Activated naive CD8-positive, alpha-beta T cell treated with anti-CD3 and anti-CD28 coated beads, Interleukin-2, amount 50 U/mL, for 24 hours (primary cell): ENCODE measurements at regions not wholly inside any gene's neighbourhood (a gene's known extent, or its start where the extent isn't known, plus 50 kb on each side); places are given as distances from the start of the nearest gene placed in this dataset.

ENCODE experiments used
- ATAC-seq: fragments of 150-1000 bp; cut with Tn5 transposase; one replicate; pipeline ENCODE4 v1.10.0; 2021
- DNase-seq: peaks from one replicate; pipeline ENCODE4 v3.0.0; 2021
- H3K27ac Mint-ChIP-seq: one replicate; pipeline ENCODE4 v1.8.0; 2021; ENCODE audit warnings: mild to moderate bottlenecking, mixed read lengths
- H3K27me3 Mint-ChIP-seq: one replicate; pipeline ENCODE4 v1.8.0; 2021; ENCODE audit warnings: mixed read lengths
- H3K36me3 Mint-ChIP-seq: one replicate; pipeline ENCODE4 v1.8.0; 2021; ENCODE audit warnings: low read depth, mixed read lengths
- H3K4me1 Mint-ChIP-seq: one replicate; pipeline ENCODE4 v1.8.0; 2021; ENCODE audit warnings: mixed read lengths
- H3K4me3 Mint-ChIP-seq: one replicate; pipeline ENCODE4 v1.8.0; 2021; ENCODE audit warnings: mild to moderate bottlenecking, moderate library complexity, mixed read lengths
- H3K9me3 Mint-ChIP-seq: one replicate; pipeline ENCODE4 v1.8.0; 2021; ENCODE audit warnings: mixed read lengths

DNA sequence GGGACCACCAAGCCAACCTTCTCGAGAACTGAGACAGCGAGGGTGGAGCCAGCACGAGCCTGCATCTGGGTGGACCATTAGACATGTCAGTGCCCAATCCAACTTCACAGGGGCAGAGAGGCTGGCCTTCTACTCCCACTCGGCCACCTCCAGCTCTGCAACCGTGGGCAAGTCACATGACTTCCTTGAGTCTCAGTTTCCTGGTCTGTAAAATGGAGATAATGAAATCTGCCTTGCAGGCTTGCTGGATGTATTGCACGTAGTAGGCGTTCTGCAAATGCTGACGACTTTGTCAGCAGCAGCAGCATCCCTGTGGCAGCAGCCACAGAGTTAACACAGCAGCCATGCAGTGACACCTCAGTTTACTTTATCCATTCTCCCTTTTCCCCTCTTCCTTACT, 208.9 kb downstream of the GLI2 start:
- DNase-seq (no peak), ATAC-seq (no peak)
- peaks cover 2% of the 10 kb centered on the region for H3K27me3 Mint-ChIP-seq
- no peaks in the 10 kb centered on the region for H3K4me1 Mint-ChIP-seq
- H3K9me3 Mint-ChIP-seq, result no peaks in the 10 kb centered on the region
- H3K36me3 Mint-ChIP-seq, result no peaks in the 10 kb centered on the region
- H3K27ac Mint-ChIP-seq, result no peak overlapping the region
- H3K4me3 Mint-ChIP-seq, result no peak overlapping the region

DNA sequence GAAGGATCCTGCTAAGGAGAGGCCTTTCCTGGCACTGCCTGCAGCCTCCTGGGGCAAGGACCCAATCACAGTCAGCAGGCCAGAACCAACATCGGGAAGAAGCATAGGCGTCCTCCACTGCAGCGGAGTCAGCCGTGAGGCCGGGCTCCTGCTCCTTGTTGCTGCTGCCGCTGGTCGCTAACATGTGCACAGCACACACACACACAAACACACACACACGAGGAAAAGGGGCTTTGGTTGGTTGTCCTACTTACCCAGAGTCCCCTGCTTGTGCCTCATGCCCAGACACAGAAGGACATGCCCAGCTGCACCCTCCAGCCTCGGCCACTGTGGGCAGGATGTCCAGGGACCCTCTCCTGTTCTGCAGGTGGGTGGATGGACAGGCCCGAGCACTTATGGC, 209.4 kb downstream of the GLI2 start:
- Mint-ChIP-seq H3K9me3 (no peaks in the 10 kb centered on the region), H3K27ac (no peak overlapping the region), H3K4me1 (no peaks in the 10 kb centered on the region), H3K27me3 (peaks cover 2% of the 10 kb centered on the region), H3K36me3 (no peaks in the 10 kb centered on the region), H3K4me3 (no peak overlapping the region)
- ATAC-seq (no peak), DNase-seq (no peak)

DNA sequence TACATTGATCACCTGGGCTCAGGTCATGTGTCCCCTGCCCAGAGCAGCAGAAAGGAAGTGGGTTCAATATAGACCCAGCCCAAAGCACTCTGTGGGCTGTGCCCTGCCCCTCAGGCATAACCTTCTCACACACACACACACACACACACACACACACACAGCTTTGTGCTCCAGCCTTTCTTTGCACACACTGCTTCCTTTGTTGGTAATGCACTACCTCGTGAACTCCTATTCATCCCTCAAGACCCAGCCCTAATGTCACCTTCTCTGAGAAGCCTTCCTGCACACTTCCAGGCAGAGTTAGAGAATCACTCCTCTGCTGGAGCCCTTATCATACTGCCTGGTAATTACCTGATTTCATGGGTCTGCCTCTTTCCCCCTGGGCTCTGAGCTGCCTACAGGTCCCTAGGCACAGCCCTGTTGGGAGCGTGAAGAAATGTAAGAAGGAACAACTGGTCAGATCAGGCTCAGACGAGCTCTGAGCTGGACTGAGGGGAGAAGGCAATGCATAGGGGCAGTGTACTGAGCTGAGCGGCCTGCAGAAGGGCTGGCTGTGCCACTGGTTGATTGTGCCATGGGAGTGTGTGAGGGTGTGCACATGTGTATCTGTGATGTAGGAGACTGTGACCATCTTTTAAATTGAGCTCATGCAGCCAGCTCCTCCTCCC, 210.3 kb downstream of the GLI2 start:
- no peaks in the 10 kb centered on the region for H3K36me3 Mint-ChIP-seq
- H3K4me3 Mint-ChIP-seq, result no peak overlapping the region
- H3K4me1 Mint-ChIP-seq, result no peaks in the 10 kb centered on the region

DNA sequence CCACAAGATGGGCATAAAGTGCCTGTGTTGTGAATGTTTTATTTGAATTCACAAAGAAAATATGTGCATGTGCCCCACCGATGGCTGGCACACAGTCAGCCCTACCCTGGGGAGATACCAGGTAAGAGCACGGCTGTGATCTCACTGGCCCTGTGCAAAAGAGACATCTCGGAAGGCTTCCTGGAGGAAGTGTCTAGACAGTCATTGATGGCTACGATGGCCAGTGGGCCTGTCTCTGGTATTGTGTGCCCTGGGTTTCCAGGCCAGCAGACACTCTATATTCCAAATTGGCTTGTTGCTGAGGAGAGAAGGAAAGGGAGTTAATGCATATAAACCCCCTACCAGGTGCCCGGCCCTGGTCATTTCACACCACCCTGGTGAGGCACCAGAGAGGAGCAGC, 211.7 kb downstream of the GLI2 start:
- no peak for DNase-seq
- Mint-ChIP-seq H3K36me3 (no peaks in the 10 kb centered on the region), H3K4me1 (no peaks in the 10 kb centered on the region), H3K27me3 (peaks cover 2% of the 10 kb centered on the region), H3K27ac (no peak overlapping the region), H3K9me3 (no peaks in the 10 kb centered on the region), H3K4me3 (no peak overlapping the region)
- no peak for ATAC-seq

More for the DNA sequence above, 210.3 kb downstream of the GLI2 start:
- H3K27ac Mint-ChIP-seq, result no peak overlapping the region
- peaks cover 2% of the 10 kb centered on the region for H3K27me3 Mint-ChIP-seq
- DNase-seq (no peak), ATAC-seq (no peak)
- H3K9me3 Mint-ChIP-seq, result no peaks in the 10 kb centered on the region

DNA sequence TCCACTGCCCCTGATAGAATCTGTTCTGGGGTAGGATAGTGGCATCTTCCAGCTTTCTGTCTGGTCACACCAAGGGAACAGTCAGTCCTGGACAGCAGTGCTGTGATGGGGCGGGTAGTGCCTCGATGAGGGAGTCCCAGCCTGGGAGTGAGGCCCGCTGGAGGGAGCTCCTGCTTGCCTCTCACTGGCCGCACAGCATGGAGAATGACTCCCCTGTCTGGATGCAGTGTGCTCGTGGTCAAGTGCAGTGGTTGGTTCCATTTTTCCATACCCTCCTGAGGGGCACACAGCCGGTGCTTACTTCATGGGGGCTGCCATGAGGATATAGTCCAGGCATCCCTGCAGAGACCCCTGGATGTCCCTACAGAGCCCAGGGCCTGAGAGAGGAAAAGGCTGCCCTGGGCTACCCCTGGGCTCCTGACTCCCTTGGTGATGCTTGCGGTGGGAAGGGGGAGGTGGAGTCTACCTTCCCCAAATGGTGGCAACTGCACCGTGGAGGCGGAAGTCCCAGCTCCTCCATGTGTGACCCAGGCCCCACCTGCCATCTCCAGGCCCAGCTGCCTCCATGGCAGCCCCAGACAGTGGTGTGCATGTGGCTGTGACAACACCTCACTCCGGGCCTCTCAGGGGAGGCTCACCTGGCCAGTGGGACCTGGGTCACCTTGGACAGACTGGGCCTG, 212.5 kb downstream of the GLI2 start:
- H3K4me3 Mint-ChIP-seq, result no peak overlapping the region
- no peaks in the 10 kb centered on the region for H3K36me3 Mint-ChIP-seq
- no peak overlapping the region for H3K27ac Mint-ChIP-seq
- no peaks in the 10 kb centered on the region for H3K4me1 Mint-ChIP-seq
- peaks cover 2% of the 10 kb centered on the region for H3K27me3 Mint-ChIP-seq
- DNase-seq, result no peak
- no peaks in the 10 kb centered on the region for H3K9me3 Mint-ChIP-seq
- no peak for ATAC-seq

DNA sequence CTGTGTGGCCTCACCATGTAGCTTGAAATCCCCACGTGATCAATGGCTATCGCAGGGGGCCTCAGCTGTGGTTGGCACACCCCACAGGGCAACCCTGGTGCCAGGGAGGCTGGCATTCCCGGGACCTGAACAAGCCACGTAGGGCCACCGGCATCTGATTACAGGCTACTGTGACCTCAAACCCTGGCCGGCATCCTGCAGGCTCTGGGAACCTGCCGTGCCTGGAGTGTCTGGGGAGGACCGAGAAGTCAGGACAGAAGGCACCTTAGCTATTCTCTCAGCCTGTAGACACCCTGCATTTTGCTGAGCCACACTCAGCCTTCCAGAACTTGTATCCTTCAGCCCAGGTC, 213.0 kb downstream of the GLI2 start:
- ATAC-seq (no peak), DNase-seq (no peak)
- no peaks in the 10 kb centered on the region for H3K4me1 Mint-ChIP-seq
- H3K27ac Mint-ChIP-seq, result no peak overlapping the region
- H3K36me3 Mint-ChIP-seq, result no peaks in the 10 kb centered on the region
- H3K9me3 Mint-ChIP-seq, result no peaks in the 10 kb centered on the region
- H3K27me3 Mint-ChIP-seq, result peaks cover 2% of the 10 kb centered on the region
- H3K4me3 Mint-ChIP-seq, result no peak overlapping the region

DNA sequence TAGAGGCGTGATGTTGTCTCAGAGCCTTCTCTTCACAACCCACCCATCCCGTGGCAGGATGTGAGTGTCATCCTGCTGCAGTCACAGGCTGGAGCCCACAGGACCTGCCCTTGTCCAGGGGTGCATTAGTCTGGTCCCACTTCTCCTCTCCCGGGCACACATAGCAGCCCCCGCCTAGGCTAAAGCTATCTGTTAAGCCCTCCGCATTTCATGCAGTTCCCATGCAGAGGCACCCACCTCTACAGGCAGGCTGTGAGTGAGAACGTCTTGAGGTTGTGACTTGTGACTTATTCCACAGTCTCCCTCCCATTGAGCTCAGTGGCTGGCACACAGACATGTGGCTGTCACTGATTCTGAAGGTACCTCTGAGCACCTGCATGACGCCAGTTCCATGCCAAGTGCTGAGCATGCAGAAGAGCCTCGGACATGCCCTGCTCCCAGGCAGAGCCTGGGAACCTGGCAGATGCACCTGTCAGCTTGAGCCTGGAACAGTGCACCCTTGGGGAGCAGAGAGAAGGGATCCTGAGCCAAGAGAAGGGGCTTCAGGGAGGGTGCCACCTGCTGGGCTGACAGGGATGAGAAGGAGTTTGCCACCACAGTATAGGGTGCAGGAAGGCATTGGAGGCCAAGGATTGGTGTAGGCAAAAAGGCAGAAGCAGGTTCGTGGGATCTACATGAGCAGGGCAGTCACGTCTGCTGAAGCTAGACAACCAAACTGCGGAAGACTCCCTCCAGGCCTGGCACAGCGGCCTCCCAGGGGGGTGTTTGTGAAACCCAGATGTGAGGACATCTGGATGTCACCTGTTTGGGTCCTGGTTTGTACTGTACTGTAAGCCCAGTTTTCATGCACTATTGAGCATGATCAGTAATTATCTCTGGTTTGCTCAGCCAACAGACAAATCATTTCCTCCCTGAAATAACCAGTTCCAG, 213.6 kb downstream of the GLI2 start:
- H3K4me3 Mint-ChIP-seq, result no peak overlapping the region
- no peak overlapping the region for H3K27ac Mint-ChIP-seq
- no peaks in the 10 kb centered on the region for H3K4me1 Mint-ChIP-seq
- no peaks in the 10 kb centered on the region for H3K36me3 Mint-ChIP-seq
- ATAC-seq (no peak), DNase-seq (no peak)
- no peaks in the 10 kb centered on the region for H3K9me3 Mint-ChIP-seq
- H3K27me3 Mint-ChIP-seq, result peaks cover 2% of the 10 kb centered on the region

DNA sequence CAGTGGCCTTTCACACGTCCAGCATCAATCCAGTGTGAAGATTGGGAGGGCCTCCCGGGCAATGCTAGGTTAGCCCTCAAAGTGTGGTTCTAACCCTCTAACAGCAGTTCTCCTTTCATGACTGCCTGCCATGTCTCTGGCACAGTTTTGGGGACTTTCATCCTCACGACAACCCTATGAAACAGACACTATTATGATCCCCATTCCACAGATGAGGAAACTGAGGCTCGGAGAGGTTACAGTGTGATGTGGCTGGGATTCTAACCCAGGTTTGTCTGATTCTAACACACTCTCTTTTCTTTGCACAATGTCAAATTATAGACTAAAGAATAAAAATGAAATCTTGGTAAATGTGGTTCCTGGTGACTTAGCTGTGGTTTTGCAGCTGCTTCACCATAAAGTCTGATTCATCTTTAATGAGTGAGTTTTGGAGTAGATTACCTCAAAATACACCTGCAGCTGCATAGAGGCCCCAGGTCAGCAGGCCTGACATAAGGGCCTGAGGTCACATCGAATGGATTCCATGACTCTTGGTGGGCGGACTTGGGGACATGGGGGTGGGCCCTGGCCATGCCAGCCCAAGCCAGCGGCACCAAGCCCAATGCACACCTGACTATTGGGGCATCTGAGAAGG, 214.4 kb downstream of the GLI2 start:
- Mint-ChIP-seq H3K9me3 (no peaks in the 10 kb centered on the region), H3K4me3 (no peak overlapping the region), H3K27me3 (peaks cover 2% of the 10 kb centered on the region), H3K4me1 (no peaks in the 10 kb centered on the region), H3K36me3 (no peaks in the 10 kb centered on the region), H3K27ac (no peak overlapping the region)
- DNase-seq (no peak), ATAC-seq (no peak)

DNA sequence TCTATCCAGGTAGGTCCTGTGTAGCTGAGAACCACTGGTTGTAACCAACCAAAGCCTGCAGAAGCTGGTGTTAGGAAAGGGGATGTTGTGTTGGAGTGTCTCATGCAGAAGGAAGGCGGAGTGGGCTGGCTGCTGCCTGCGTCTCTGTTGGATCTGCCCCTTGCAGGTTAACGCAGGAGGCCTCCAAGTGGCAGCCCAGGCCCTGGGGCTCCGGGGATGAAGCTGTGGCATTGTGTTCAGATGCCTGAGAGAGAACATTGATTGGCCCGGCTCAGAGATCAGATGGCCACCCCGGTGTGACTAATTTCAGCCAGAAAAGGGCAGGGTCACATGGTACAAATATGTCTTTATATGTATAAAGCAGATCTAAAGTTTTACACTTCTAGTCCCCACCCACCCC, 216.0 kb downstream of the GLI2 start:
- H3K27ac Mint-ChIP-seq, result no peak overlapping the region
- no peaks in the 10 kb centered on the region for H3K9me3 Mint-ChIP-seq

DNA sequence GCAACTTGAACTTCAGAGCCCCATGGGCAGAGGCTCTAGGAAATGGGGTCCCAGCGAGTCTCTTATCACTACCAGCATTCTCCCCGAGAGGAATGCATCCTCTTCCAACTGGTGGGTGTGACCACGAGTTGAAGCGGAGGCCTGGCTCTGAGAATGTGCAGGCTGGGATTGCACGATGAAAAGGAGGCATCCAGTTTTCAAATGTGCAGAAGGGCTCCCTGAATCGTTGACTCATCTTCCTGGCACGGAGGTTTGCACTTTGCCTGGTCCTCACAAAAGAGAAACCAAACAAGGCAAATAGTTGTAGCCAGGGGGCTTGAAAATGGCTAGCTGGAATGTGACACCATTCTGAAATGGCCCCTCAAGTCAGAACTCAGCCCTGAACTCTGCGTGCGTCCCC, 216.7 kb downstream of the GLI2 start:
- peaks cover 2% of the 10 kb centered on the region for H3K27me3 Mint-ChIP-seq
- H3K36me3 Mint-ChIP-seq, result no peaks in the 10 kb centered on the region
- no peak overlapping the region for H3K27ac Mint-ChIP-seq
- ATAC-seq (no peak), DNase-seq (no peak)
- no peaks in the 10 kb centered on the region for H3K9me3 Mint-ChIP-seq
- no peaks in the 10 kb centered on the region for H3K4me1 Mint-ChIP-seq
- H3K4me3 Mint-ChIP-seq, result no peak overlapping the region

More for the DNA sequence above, 216.0 kb downstream of the GLI2 start:
- Mint-ChIP-seq H3K36me3 (no peaks in the 10 kb centered on the region), H3K4me3 (no peak overlapping the region), H3K27me3 (peaks cover 2% of the 10 kb centered on the region), H3K4me1 (no peaks in the 10 kb centered on the region)
- DNase-seq, result no peak
- ATAC-seq, result no peak

DNA sequence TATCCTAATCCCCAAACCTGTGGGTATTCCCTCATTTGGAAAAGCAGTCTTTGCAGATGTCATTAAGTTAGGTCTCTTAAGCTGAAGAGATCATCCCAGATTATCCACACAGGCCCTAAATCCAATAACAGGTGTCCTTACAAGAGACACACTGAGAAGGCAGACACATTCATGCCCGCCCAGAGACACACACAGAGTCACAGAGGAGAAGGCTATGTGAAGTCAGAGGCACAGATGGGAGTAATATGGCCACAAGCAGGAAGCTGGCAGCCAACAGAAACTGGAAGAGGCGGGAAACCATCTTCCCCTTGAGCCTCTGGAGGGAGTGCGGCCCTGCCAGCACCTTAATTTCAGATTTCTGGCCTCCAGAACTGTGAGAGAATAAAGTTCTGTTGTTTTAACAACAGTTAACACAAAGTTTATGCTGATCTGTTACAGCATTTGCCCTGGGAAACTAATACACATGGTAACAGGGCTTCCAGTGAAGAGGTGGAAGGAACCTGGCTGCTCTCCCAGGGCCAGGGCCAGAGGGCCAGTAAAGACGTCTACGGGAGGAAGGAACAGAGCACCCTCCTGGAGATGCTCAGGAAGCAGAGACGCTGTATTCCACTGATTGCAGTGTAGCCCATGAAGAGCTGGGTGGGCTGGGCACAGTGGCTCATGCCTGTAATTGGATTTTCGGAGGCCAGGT, 217.5 kb downstream of the GLI2 start:
- Mint-ChIP-seq H3K4me3 (no peak overlapping the region), H3K4me1 (no peaks in the 10 kb centered on the region), H3K27me3 (peaks cover 2% of the 10 kb centered on the region), H3K9me3 (no peaks in the 10 kb centered on the region), H3K36me3 (no peaks in the 10 kb centered on the region), H3K27ac (no peak overlapping the region)
- ATAC-seq (no peak), DNase-seq (no peak)

DNA sequence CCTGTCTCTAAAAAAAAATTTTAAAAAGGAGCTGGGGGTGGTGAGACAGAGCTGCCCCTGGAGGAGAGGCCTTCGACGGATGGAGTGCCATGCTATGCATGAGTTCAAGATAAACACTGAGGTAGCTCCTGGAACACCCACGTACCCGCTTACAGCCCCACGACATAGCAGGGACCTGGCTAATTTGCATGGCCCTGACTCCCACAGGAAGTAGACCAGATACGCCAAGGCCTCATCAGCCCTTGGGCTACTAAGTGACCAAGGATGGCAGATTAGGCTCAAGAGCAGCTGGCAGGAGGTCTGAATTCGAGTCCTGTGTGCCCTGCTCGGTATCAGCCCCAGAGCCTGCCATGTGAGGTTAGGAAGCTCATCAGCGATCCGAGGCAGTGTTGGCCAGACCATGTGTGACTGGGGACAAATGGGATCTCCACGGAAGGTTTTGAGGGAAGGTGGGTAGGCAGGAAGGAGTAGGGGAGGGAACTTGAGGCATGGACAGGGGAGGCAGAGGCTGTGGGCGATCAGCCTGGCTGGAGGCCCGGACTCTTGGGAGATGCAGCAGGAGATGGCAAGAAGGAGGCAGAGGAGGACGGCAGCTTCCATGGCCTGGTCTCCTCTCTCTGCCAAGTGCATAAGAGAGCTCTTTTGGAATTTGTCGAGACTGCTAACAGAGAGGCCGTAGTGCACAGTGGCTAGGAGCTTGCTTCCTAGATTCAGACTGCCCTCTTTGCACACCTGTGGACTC, 218.3 kb downstream of the GLI2 start:
- ATAC-seq, result no peak
- Mint-ChIP-seq H3K4me3 (no peak overlapping the region), H3K4me1 (no peaks in the 10 kb centered on the region), H3K36me3 (no peaks in the 10 kb centered on the region), H3K9me3 (no peaks in the 10 kb centered on the region), H3K27ac (no peak overlapping the region), H3K27me3 (peaks cover 2% of the 10 kb centered on the region)
- DNase-seq, result no peak

DNA sequence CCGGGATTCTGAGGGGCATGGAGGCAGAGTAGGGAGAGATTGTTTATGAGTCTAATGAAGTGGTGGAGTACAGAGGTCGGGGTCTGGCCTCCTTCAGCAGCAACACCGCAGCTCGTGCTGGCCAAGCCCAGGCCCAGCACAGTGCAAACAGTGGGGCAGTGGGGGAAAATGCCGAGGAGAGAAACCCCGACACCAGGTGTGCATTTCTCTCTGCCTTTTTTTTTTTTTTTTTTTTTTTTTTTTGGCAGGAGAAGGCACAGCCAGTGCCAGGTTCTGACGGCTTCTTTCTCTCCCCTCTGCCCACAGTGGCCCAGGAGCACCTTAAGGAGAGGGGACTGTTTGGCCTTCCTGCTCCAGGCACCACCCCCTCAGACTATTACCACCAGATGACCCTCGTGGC, 219.3 kb downstream of the GLI2 start:
- no peaks in the 10 kb centered on the region for H3K4me1 Mint-ChIP-seq
- H3K27ac Mint-ChIP-seq, result no peak overlapping the region
- no peak overlapping the region for H3K4me3 Mint-ChIP-seq
- H3K9me3 Mint-ChIP-seq, result no peaks in the 10 kb centered on the region
- DNase-seq, result no peak
- H3K27me3 Mint-ChIP-seq, result no peaks in the 10 kb centered on the region
- H3K36me3 Mint-ChIP-seq, result no peaks in the 10 kb centered on the region
- ATAC-seq, result no peak

DNA sequence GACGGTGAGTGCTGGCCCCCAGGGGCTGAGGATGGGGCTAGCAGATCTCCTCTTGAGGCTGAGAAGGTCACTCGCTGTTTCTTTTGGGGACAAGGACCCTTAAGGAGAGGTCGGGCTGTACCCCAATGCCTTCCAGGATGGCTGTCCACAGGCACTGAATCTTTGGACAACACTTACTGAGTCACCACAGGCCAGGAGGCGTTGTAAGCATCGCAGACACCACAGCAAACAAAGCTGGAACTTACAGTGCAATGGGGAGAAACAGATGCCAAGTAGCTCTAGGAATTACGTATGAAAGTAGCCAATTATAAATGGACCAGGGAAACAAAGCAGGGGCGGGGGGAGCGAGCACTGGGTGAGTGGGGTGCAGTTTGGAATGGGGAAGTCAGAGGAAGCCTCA, 219.8 kb downstream of the GLI2 start:
- DNase-seq (no peak), ATAC-seq (no peak)
- Mint-ChIP-seq H3K4me1 (no peaks in the 10 kb centered on the region), H3K36me3 (no peaks in the 10 kb centered on the region), H3K4me3 (no peak overlapping the region), H3K9me3 (no peaks in the 10 kb centered on the region), H3K27ac (no peak overlapping the region), H3K27me3 (no peaks in the 10 kb centered on the region)
